Hepatocyte (in vitro differentiated cells): ENCODE measurements at regions not wholly inside any gene's neighbourhood (a gene's known extent, or its start where the extent isn't known, plus 50 kb on each side); places are given as distances from the start of the nearest gene placed in this dataset.

ENCODE experiments used
- DNase-seq: peaks from one replicate; pipeline ENCODE4 v3.0.0-alpha.2; 2016; ENCODE audit warnings: low spot score
- H2AFZ ChIP-seq: fragments of 200-600 bp; sonication (generic); 2 replicates; pipeline ENCODE4 v1.6.0; 2016; ENCODE audit warnings: antibody characterized with exemption, mild to moderate bottlenecking
- H3K27ac ChIP-seq: fragments of 200-600 bp; sonication (generic); 2 replicates; pipeline ENCODE4 v1.5.1; 2016; ENCODE audit warnings: mild to moderate bottlenecking
- H3K27me3 ChIP-seq: fragments of 200-600 bp; sonication (generic); 2 replicates; pipeline ENCODE4 v1.6.1; 2016
- H3K36me3 ChIP-seq: fragments of 200-600 bp; sonication (generic); replicated peaks from 2 replicates; pipeline ENCODE4 v1.5.1; 2016; ENCODE audit warnings: low read depth; ENCODE audit not compliant: insufficient read depth
- H3K4me1 ChIP-seq: fragments of 200-600 bp; sonication (generic); 2 replicates; pipeline ENCODE4 v1.5.1; 2016; ENCODE audit warnings: mild to moderate bottlenecking, moderate library complexity; ENCODE audit not compliant: insufficient read depth
- H3K4me2 ChIP-seq: fragments of 200-600 bp; sonication (generic); 2 replicates; pipeline ENCODE4 v1.6.0; 2016
- H3K4me3 ChIP-seq: fragments of 200-600 bp; sonication (generic); 2 replicates; pipeline ENCODE4 v1.5.1; 2016; ENCODE audit warnings: mild to moderate bottlenecking
- H3K79me2 ChIP-seq: fragments of 200-600 bp; sonication (generic); 2 replicates; pipeline ENCODE4 v1.6.0; 2017; ENCODE audit warnings: mild to moderate bottlenecking
- H3K9me2 ChIP-seq: fragments of 200-600 bp; sonication (generic); replicated peaks from 2 replicates; pipeline ENCODE4 v1.6.0; 2017; ENCODE audit warnings: mild to moderate bottlenecking; ENCODE audit not compliant: insufficient read depth
- H3K9me3 ChIP-seq: fragments of 200-600 bp; sonication (generic); 2 replicates; pipeline ENCODE4 v1.5.1; 2016; ENCODE audit warnings: low read depth, mild to moderate bottlenecking
- H4K20me1 ChIP-seq: fragments of 200-600 bp; sonication (generic); 2 replicates; pipeline ENCODE4 v1.6.0; 2016; ENCODE audit warnings: mild to moderate bottlenecking; ENCODE audit not compliant: insufficient read depth, poor library complexity, severe bottlenecking
- EZH2 ChIP-seq: fragments of 200-600 bp; sonication (generic); IDR thresholded peaks from 2 replicates; pipeline ENCODE4 v1.6.1; 2016; ENCODE audit warnings: antibody characterized with exemption, mild to moderate bottlenecking, borderline replicate concordance
- EZH2phosphoT487 ChIP-seq: fragments of 200-600 bp; sonication (generic); IDR thresholded peaks from one replicate; pipeline ENCODE4 v1.6.1; 2018; ENCODE audit warnings: antibody characterized with exemption, mild to moderate bottlenecking, low read depth, moderate library complexity; ENCODE audit not compliant: unreplicated experiment, severe bottlenecking
- WGBS: methylation state at CpG from one replicate; pipeline ENCODE4 v1.1.6; 2016; ENCODE audit warnings: low lambda C conversion rate; ENCODE audit errors: missing lambda C conversion rate; 5-methylcytosine and 5-hydroxymethylcytosine counted together
- TF ChIP-seq, protein P1 (sequence below): fragments of 200-600 bp; sonication (generic); IDR thresholded peaks from 2 replicates; pipeline ENCODE4 v1.5.1; 2016; ENCODE audit warnings: antibody characterized with exemption, mild to moderate bottlenecking; ENCODE audit not compliant: poor library complexity

DNA sequence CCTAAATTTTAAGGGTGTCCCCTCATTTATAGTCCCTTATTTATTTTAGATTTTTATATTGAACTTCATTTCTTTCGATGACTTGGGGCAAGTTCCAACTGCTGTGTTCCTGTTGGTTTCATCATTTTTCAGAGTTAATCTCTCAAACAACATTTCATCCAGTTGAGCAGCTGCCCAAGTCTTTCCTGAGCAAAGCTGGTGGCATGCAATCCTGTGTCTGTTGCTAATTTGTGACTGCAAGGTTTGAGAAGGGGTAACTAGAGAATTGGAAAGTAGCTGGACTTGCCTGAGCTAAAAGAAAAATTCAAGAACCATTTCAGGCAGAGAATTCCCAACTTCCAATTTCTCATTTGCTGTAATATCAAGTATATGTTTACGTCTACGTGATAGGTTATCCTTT is 881.5 kb upstream of the SLC35B3 start:
- TF ChIP-seq EZH2phosphoT487 (no peak), EZH2 (no peak)
- TF ChIP-seq, protein P1, sequence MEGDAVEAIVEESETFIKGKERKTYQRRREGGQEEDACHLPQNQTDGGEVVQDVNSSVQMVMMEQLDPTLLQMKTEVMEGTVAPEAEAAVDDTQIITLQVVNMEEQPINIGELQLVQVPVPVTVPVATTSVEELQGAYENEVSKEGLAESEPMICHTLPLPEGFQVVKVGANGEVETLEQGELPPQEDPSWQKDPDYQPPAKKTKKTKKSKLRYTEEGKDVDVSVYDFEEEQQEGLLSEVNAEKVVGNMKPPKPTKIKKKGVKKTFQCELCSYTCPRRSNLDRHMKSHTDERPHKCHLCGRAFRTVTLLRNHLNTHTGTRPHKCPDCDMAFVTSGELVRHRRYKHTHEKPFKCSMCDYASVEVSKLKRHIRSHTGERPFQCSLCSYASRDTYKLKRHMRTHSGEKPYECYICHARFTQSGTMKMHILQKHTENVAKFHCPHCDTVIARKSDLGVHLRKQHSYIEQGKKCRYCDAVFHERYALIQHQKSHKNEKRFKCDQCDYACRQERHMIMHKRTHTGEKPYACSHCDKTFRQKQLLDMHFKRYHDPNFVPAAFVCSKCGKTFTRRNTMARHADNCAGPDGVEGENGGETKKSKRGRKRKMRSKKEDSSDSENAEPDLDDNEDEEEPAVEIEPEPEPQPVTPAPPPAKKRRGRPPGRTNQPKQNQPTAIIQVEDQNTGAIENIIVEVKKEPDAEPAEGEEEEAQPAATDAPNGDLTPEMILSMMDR: no peak
- Histone ChIP-seq H3K36me3 (no peaks in the 10 kb centered on the region), H3K4me1 (no peaks in the 10 kb centered on the region), H3K27me3 (no peaks in the 10 kb centered on the region), H3K27ac (no peak overlapping the region), H3K4me3 (no peak overlapping the region), H2AFZ (no peak overlapping the region), H4K20me1 (no peaks in the 10 kb centered on the region), H3K9me3 (no peaks in the 10 kb centered on the region), H3K4me2 (no peak overlapping the region), H3K79me2 (no peaks in the 10 kb centered on the region), H3K9me2 (no peaks in the 10 kb centered on the region)
- 97% methylated on average over 3 of the region's 3 CpGs for WGBS
- DNase-seq: no peak

DNA sequence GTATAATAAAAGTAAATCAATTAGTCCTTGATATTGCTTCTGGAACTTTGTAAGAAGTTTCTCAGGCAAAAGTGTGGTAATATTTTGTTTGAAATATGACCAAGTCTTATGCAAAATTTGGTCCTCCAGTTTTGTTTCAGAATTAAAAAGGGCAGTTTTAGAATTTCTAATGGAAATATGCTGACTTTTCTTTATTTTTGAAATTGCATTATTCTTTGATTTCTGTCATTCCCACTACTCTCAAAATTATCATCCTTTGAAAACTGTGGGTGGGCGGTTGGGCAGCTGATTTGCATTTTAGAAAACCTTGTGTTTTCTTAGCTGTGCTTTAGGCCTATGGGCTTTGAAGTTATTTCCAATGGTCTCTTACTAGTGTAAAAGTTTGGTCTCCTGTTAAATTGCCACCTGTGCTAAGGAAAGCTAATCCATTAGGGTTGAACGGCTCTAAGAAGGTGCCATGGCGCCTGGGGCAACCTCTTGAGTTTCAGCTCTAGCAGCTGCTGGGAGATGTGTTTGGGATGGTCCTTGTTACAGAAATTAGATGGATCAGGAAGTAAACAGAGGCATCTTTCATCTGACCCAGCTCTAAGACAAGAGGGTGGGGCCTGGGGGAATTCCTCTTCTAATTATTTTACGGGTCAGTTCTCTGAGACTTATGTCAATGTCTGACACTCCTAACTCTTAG is 880.8 kb upstream of the SLC35B3 start:
- H3K4me3 ChIP-seq: no peak overlapping the region
- H4K20me1 ChIP-seq: no peaks in the 10 kb centered on the region
- no peaks in the 10 kb centered on the region for H3K9me2 ChIP-seq
- no peak for DNase-seq
- H3K36me3 ChIP-seq: no peaks in the 10 kb centered on the region
- TF ChIP-seq EZH2 (no peak), EZH2phosphoT487 (no peak)
- TF ChIP-seq, protein P1: no peak
- no peak overlapping the region for H3K27ac ChIP-seq
- no peaks in the 10 kb centered on the region for H3K79me2 ChIP-seq
- no peaks in the 10 kb centered on the region for H3K9me3 ChIP-seq
- H3K4me2 ChIP-seq: no peak overlapping the region
- 79% methylated on average over 4 of the region's 4 CpGs for WGBS
- H3K4me1 ChIP-seq: no peaks in the 10 kb centered on the region
- H2AFZ ChIP-seq: no peak overlapping the region
- H3K27me3 ChIP-seq: no peaks in the 10 kb centered on the region

DNA sequence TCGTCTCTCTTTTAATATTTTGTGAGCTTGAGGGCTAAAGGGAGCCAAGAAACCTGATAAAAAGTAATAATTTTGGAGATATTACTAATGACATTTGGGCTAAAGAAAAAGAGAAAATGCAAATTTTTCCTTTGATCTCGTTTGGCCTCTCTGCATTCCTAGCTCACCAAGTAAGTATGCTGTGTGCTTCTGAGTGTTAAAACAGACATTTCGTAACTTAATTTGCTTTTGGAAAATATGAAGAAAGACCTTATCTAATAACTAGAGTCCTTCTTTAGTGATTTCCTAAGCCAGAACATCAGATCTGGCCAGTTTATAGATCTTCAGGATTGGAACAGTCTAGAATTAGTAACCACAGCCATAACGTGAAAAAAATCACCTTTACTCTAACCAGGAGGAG is 872.9 kb upstream of the SLC35B3 start:
- H3K4me1 ChIP-seq: no peaks in the 10 kb centered on the region
- no peak overlapping the region for H3K27ac ChIP-seq
- DNase-seq: no peak
- no peak overlapping the region for H3K4me3 ChIP-seq
- H3K4me2 ChIP-seq: no peak overlapping the region
- TF ChIP-seq, protein P1: no peak
- TF ChIP-seq EZH2phosphoT487: no peak
- TF ChIP-seq EZH2: no peak
- no peaks in the 10 kb centered on the region for H3K36me3 ChIP-seq
- no peaks in the 10 kb centered on the region for H3K79me2 ChIP-seq
- H3K27me3 ChIP-seq: no peaks in the 10 kb centered on the region
- H4K20me1 ChIP-seq: no peaks in the 10 kb centered on the region
- no peak overlapping the region for H2AFZ ChIP-seq
- no peaks in the 10 kb centered on the region for H3K9me2 ChIP-seq
- no peaks in the 10 kb centered on the region for H3K9me3 ChIP-seq
- WGBS: 48% methylated on average over 4 of the region's 4 CpGs
